HG03432 (cell line): ENCODE measurements at regions not wholly inside any gene's neighbourhood (a gene's known extent, or its start where the extent isn't known, plus 50 kb on each side); places are given as distances from the start of the nearest gene placed in this dataset.
A peak's percentile ranks its signal among the peaks of the same experiment; 100 is the strongest.

Experiments
- ATAC-seq: cut with Tn5 transposase; IDR thresholded peaks from one replicate; pipeline ENCODE4 v1.9.1; 2021; ENCODE audit warnings: mild to moderate bottlenecking, moderate library complexity; ENCODE audit not compliant: unreplicated experiment

- ATAC-seq: no peak
Observed at GRCh38 chr13:92938486-92939020, 288.1 kb upstream of the GPC6 start.

GRCh38 chr13:92941167-92941566 is 285.4 kb upstream of the GPC6 start:
- ATAC-seq: no peak

DNA sequence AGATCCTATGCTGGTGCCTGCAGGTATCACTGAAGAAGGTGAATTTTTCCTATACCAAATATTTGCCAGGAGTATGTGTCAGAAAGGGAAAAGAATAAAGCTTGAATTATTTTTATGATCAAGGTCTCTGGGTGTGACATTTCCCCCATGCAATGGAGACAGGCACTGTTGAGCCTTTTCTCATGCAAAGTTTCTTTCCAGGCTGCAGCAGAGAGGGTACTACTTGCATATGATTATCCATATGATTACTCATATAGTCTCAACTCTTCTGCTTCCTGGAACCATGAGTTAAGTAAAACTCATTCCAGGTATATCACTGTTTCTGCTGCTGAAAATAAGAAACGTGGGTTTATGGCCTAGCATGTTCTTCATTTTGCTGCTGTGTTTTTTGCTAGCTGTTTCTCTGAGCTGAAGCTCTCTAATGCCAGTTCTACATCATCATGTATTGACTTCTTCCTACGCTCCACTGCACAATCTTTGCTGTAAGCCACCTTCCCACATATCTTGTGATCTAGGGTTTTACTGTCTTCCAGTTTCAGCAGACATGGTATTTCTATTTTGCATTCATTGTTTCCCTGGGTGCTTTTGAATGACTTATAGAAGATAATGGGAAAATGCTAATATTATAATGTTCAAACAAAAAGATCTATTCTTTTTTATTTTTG is 278.7 kb upstream of the GPC6 start:
- peak; percentile 66 for ATAC-seq

GRCh38 chr13:92950771-92951170 is 275.8 kb upstream of the GPC6 start:
- no peak for ATAC-seq

- no peak for ATAC-seq
Observed at GRCh38 chr13:92951273-92951890, 275.2 kb upstream of the GPC6 start.

GRCh38 chr13:92952161-92952560 is 274.4 kb upstream of the GPC6 start:
- ATAC-seq: no peak

DNA sequence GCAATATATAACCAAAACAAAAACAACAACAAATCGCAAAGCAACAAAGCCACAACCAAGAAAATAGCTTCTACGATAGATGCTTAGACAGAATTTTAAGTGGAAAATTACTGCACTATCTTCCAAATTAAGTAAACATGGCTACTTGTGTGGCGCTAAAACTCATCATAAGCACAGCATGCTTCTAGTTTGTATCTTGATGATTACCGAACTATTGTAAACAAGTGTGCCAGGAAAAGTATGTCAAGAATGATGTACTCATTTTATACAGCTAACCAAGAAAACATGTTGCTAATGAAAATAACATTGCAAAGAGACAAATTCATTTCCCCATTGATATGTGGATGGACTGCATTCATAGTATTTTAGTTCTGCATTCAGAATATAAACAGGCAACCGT is 271.9 kb upstream of the GPC6 start:
- no peak for ATAC-seq

- no peak for ATAC-seq
Observed at GRCh38 chr13:92959790-92960189, 266.8 kb upstream of the GPC6 start.

DNA sequence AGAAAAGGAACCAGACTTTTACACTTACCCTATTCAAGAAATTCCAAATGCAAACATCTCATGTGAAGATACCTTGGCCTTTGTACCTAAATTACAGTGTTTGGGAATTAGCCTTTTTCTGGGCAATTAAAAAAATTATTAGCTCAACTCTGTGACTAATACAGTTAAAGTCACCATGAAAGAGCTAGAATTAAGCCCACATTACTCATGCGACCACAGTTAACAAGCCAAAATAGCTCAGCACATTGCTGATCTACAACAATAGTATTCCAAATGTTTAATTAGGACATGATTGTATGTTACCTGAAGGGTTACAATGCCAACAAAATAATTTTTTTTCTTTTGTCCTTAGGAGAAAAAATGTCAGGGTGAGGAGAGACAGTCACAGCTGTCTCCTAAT is 263.6 kb upstream of the GPC6 start:
- no peak for ATAC-seq

DNA sequence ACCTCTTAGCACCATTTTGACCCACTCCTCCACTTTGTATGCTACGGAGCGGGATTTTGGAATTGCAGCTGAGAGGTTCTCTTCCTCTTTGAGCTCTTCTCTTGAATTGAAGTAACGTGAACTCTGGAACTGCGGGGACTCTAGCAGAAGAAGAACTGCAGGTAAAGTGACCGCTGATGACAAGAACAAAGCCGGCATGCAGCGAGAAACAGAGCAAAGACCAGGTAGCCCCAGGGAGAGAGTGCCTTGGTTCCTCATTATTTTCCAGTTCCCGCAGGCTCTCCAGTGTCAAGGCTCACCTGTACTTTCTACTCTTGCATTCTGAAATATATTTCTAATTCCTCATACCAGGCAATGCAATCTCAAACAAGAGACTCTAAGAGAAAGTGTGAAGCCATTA is 260.3 kb upstream of the GPC6 start:
- no peak for ATAC-seq

- ATAC-seq: no peak
Observed at GRCh38 chr13:92966900-92967299, 259.7 kb upstream of the GPC6 start.

GRCh38 chr13:92967923-92968322 is 258.7 kb upstream of the GPC6 start:
- ATAC-seq: no peak

- no peak for ATAC-seq
Observed at GRCh38 chr13:92972751-92973150, 253.9 kb upstream of the GPC6 start.

- ATAC-seq: no peak
Observed at GRCh38 chr13:92974905-92975429, 251.6 kb upstream of the GPC6 start.

DNA sequence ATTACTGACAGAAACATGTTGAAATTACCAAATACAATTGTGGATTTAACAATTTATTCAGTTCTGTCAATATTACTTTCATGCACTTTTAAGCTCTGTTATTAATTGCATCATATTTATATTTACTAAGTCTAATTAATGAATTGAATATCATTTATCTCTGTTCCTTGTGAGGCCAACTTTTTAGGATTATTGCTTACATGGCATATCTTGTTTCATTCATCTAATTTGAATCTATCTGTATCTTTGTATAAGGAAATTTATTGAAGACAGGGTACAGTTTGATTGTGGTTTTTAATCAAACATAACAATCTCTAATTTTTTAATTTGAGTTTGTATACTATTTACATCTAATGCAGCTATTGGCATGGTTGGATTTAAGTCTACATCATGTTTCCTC is 249.9 kb upstream of the GPC6 start:
- ATAC-seq: no peak

- no peak for ATAC-seq
Observed at GRCh38 chr13:92984151-92984550, 242.5 kb upstream of the GPC6 start.

DNA sequence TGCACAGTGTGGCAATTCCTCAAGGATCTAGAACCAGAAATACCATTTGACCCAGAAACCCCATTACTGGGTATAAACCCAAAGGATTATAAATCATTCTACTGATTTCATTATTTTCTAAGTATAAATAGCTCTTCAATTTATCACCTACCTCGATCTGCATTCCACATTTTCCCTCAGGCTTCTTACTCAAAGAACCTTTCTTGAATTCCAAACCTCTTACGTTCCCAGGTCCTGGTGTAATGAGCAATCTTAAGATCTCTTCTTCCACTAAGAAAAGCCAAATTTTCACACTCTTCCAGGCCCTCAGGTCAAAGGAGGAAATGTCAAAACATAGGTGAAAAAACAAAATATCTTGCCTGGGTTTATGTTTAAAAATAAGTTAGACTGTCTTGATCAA is 237.3 kb upstream of the GPC6 start:
- no peak for ATAC-seq

DNA sequence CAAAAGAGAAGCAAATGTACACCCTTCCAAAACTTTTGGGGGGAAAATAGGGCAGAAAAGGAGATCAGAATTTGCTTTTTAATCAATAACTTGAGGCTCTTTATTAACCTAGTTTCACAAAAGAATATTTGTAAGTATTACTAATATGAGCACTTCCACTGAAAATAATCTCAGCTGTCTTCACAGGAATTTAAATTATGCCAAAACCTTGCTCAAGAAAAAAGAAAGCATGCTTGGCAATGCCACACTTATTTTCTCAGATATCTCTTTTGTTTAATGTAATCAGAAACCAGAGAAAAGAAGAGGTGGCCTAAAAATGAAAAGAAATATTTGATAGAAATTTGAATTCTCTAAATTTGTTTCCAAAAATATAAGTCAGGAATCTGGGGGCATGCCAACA is 234.9 kb upstream of the GPC6 start:
- no peak for ATAC-seq

- ATAC-seq: no peak
Observed at GRCh38 chr13:92994056-92994455, 232.6 kb upstream of the GPC6 start.

- no peak for ATAC-seq
Observed at GRCh38 chr13:93001866-93002461, 224.6 kb upstream of the GPC6 start.

DNA sequence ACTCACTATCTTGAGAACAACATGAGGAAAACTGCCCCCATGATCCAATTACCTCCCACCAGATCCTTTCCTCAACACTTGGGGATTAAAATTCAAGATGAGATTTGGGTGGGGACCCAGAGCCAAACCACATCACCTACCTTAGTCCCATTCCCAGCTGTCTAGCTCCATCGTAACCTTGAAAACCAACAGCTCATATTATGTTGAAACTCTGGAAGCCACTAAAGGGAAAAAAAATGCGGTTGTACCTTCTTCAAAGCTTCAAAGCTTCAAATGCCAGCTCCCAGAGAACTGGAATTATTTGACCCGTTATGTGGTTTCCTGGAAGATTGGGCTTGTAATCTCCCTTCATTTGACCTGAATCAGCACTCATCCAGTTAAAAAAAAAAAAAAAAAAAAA is 223.1 kb upstream of the GPC6 start:
- no peak for ATAC-seq

- ATAC-seq: no peak
Observed at GRCh38 chr13:93004919-93005318, 221.7 kb upstream of the GPC6 start.
